HL-60 (cell line): ENCODE measurements at regions not wholly inside any gene's neighbourhood (a gene's known extent, or its start where the extent isn't known, plus 50 kb on each side); places are given as distances from the start of the nearest gene placed in this dataset.

Experiments used
- DNase-seq, 2 experiments: peaks; one replicate each; pipeline ENCODE4 v3.0.0-alpha.2; 2010 to 2020; ENCODE audit warnings: low read depth in 1 of 2, low spot score in 1 of 2
- H3K27ac ChIP-seq: fragments of 250-450 bp; sonication (Bioruptor Pico); replicated peaks from 2 replicates; pipeline ENCODE4 v1.5.1; 2020; ENCODE audit warnings: mild to moderate bottlenecking, moderate library complexity
- H3K27me3 ChIP-seq: fragments of 250-450 bp; sonication (Bioruptor Pico); 2 replicates; pipeline ENCODE4 v1.5.1; 2021; ENCODE audit warnings: mild to moderate bottlenecking, moderate library complexity; ENCODE audit not compliant: insufficient read depth, poor library complexity, severe bottlenecking
- H3K4me3 ChIP-seq: replicated peaks from 2 replicates; pipeline ENCODE4 v1.5.1; 2011; ENCODE audit warnings: mild to moderate bottlenecking, control low read depth, low read length; ENCODE audit not compliant: insufficient read depth
- GABPA ChIP-seq: IDR thresholded peaks from 2 replicates; pipeline ENCODE4 v1.6.1; 2012; ENCODE audit warnings: low read depth
- POLR2AphosphoS5 ChIP-seq: IDR thresholded peaks from 2 replicates; pipeline ENCODE4 v1.6.1; 2012; ENCODE audit warnings: low read depth
- SPI1 ChIP-seq: IDR thresholded peaks from 2 replicates; pipeline ENCODE4 v1.6.1; 2012; ENCODE audit warnings: low read depth, mild to moderate bottlenecking, borderline replicate concordance
- TF ChIP-seq, protein P1 (sequence below): IDR thresholded peaks from one replicate; pipeline ENCODE4 v1.5.1; 2011; ENCODE audit warnings: low read length, control low read depth, inconsistent platforms; ENCODE audit not compliant: insufficient read depth
- TF ChIP-seq, protein P2 (sequence below): IDR thresholded peaks from 2 replicates; pipeline ENCODE4 v1.6.1; 2012; ENCODE audit warnings: low read depth; ENCODE audit not compliant: insufficient replicate concordance

DNA sequence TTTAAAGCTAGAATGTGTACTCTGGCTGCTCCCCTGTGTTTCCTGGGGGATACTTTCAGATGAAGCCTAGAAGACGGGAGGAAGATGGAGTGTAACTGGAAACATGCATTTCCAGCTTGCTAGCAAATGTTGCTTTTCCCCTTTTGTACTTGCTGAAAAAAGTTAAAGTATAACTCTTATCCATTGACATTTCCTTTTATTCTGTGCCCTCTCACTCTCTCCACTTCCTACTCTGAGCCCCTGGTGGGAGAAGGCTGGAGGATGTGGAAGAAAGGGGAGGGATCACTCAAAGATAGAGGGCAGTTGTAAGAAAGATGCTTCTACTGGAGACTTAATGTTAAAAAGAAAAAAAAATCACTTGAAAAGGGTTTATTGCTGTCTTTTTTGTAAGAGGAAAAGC is 396.5 kb downstream of the DTHD1 start:
- Histone ChIP-seq H3K27me3 (no peaks in the 10 kb centered on the region), H3K4me3 (no peak overlapping the region), H3K27ac (no peak overlapping the region)
- no peak for DNase-seq
- TF ChIP-seq, protein P1, sequence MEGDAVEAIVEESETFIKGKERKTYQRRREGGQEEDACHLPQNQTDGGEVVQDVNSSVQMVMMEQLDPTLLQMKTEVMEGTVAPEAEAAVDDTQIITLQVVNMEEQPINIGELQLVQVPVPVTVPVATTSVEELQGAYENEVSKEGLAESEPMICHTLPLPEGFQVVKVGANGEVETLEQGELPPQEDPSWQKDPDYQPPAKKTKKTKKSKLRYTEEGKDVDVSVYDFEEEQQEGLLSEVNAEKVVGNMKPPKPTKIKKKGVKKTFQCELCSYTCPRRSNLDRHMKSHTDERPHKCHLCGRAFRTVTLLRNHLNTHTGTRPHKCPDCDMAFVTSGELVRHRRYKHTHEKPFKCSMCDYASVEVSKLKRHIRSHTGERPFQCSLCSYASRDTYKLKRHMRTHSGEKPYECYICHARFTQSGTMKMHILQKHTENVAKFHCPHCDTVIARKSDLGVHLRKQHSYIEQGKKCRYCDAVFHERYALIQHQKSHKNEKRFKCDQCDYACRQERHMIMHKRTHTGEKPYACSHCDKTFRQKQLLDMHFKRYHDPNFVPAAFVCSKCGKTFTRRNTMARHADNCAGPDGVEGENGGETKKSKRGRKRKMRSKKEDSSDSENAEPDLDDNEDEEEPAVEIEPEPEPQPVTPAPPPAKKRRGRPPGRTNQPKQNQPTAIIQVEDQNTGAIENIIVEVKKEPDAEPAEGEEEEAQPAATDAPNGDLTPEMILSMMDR = no peak
- TF ChIP-seq, protein P2, sequence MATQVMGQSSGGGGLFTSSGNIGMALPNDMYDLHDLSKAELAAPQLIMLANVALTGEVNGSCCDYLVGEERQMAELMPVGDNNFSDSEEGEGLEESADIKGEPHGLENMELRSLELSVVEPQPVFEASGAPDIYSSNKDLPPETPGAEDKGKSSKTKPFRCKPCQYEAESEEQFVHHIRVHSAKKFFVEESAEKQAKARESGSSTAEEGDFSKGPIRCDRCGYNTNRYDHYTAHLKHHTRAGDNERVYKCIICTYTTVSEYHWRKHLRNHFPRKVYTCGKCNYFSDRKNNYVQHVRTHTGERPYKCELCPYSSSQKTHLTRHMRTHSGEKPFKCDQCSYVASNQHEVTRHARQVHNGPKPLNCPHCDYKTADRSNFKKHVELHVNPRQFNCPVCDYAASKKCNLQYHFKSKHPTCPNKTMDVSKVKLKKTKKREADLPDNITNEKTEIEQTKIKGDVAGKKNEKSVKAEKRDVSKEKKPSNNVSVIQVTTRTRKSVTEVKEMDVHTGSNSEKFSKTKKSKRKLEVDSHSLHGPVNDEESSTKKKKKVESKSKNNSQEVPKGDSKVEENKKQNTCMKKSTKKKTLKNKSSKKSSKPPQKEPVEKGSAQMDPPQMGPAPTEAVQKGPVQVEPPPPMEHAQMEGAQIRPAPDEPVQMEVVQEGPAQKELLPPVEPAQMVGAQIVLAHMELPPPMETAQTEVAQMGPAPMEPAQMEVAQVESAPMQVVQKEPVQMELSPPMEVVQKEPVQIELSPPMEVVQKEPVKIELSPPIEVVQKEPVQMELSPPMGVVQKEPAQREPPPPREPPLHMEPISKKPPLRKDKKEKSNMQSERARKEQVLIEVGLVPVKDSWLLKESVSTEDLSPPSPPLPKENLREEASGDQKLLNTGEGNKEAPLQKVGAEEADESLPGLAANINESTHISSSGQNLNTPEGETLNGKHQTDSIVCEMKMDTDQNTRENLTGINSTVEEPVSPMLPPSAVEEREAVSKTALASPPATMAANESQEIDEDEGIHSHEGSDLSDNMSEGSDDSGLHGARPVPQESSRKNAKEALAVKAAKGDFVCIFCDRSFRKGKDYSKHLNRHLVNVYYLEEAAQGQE = no peak
- TF ChIP-seq GABPA (no peak), POLR2AphosphoS5 (no peak), SPI1 (no peak)

DNA sequence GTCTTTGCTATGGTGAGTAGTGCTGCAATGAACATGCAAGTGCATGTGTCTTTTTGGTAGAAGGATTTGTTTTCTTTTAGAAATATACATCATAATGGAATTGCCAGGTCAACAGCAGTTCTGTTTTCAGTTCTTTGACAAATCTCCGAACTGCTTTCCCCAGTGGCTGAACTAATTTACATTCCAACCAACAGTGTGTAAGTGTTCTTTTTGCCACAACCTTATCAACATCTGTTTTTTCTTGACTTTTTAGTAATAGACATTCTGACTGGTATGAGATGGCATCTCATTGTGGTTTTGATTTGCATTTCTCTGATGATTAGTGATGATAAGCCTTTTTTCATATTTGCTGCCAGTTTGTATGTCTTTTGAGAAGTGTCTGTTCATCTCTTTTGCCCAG is 406.3 kb downstream of the DTHD1 start:
- Histone ChIP-seq H3K27ac (no peak overlapping the region), H3K27me3 (no peaks in the 10 kb centered on the region), H3K4me3 (no peak overlapping the region)
- no peak for TF ChIP-seq POLR2AphosphoS5
- TF ChIP-seq, protein P2 = no peak
- no peak for TF ChIP-seq SPI1
- no peak for TF ChIP-seq GABPA
- TF ChIP-seq, protein P1 = no peak
- DNase-seq = no peak

DNA sequence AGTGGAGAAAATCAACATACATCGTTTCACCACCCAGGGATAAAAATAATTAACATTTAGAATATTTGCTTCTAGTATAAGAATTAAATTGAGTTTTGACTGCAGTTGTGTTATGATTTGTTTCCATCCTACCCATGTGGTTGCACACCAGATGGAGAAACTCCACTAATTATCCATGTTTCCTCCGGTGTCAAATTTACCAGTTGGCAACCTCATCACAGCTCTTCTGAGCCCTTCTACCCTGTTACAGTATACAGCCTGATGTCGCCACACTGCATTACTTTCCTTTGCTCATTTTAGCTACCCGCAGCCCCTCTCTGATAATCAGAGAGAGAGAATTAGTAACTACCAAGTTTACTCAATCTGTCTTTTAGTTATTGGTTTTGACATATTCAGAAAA is 411.2 kb downstream of the DTHD1 start:
- no peak overlapping the region for H3K27ac ChIP-seq
- TF ChIP-seq POLR2AphosphoS5 (no peak), GABPA (no peak), SPI1 (no peak)
- TF ChIP-seq, protein P1 = no peak
- TF ChIP-seq, protein P2 = no peak
- H3K4me3 ChIP-seq = no peak overlapping the region
- H3K27me3 ChIP-seq = no peaks in the 10 kb centered on the region
- DNase-seq = no peak
